Body of pancreas (tissue), 4 donors: ENCODE measurements at regions not wholly inside any gene's neighbourhood (a gene's known extent, or its start where the extent isn't known, plus 50 kb on each side); places are given as distances from the start of the nearest gene placed in this dataset.

Experiments used
- CTCF ChIP-seq, 7 experiments: fragments of 450-650 bp in 4 of 7; fragments of 200-600 bp in 3 of 7; sonication (generic) in 3 of 7; IDR thresholded peaks; one replicate each; pipeline ENCODE4 v1.5.1; 2016 to 2019; ENCODE audit warnings: antibody characterized with exemption in 7 of 7
- POLR2A ChIP-seq, 3 donors: fragments of 450-650 bp; IDR thresholded peaks; one replicate each; pipeline ENCODE4 v1.6.1; 2016; ENCODE audit warnings: antibody characterized with exemption in 3 of 3, mild to moderate bottlenecking in 2 of 3

- no peak for TF ChIP-seq POLR2A (IDR thresholded peaks at IDR 0.05)
- no peak for TF ChIP-seq CTCF (IDR thresholded peaks at IDR 0.05)
Measured at GRCh38 chr11:112563808-112564207, 303.1 kb upstream of the PLET1 start.
